HEK293 (cell line): ENCODE measurements at regions not wholly inside any gene's neighbourhood (a gene's known extent, or its start where the extent isn't known, plus 50 kb on each side); places are given as distances from the start of the nearest gene placed in this dataset.

ENCODE experiments used
- MYNN ChIP-seq: fragments of 450-650 bp; formaldehyde crosslinking; IDR thresholded peaks from 2 replicates; pipeline ENCODE4 v1.5.1; 2016; ENCODE audit warnings: missing biosample characterization, missing genetic modification characterization, borderline replicate concordance
- RBAK ChIP-seq: fragments of 450-650 bp; formaldehyde crosslinking; IDR thresholded peaks from 2 replicates; pipeline ENCODE4 v1.5.1; 2016; ENCODE audit warnings: missing biosample characterization, missing genetic modification characterization
- ZNF239 ChIP-seq: fragments of 450-650 bp; formaldehyde crosslinking; IDR thresholded peaks from 2 replicates; pipeline ENCODE4 v1.5.1; 2016; ENCODE audit warnings: missing biosample characterization, missing genetic modification characterization
- ZNF274 ChIP-seq, 2 experiments: fragments of 200-500 bp in 1 of 2; fragments of 450-650 bp in 1 of 2; sonication (Bioruptor generic) in 1 of 2; formaldehyde crosslinking in 1 of 2; IDR thresholded peaks; 2 replicates each; pipeline versions ENCODE4 v1.5.1 to v1.6.1; 2014 to 2016; ENCODE audit warnings: borderline replicate concordance in 1 of 2, inconsistent platforms in 1 of 2, low read length in 1 of 2, missing biosample characterization in 1 of 2, missing genetic modification characterization in 1 of 2
- ZNF629 ChIP-seq: fragments of 450-650 bp; formaldehyde crosslinking; IDR thresholded peaks from 2 replicates; pipeline ENCODE4 v1.5.1; 2017; ENCODE audit warnings: missing biosample characterization, missing genetic modification characterization
- ZNF670 ChIP-seq: fragments of 450-650 bp; formaldehyde crosslinking; IDR thresholded peaks from 2 replicates; pipeline ENCODE4 v1.5.1; 2016; ENCODE audit warnings: missing biosample characterization, missing genetic modification characterization, low read depth
- ZNF785 ChIP-seq: fragments of 450-650 bp; formaldehyde crosslinking; IDR thresholded peaks from 2 replicates; pipeline ENCODE4 v1.5.1; 2016; ENCODE audit warnings: missing biosample characterization, missing genetic modification characterization
- TF ChIP-seq, protein P1 (sequence below): fragments of 450-650 bp; formaldehyde crosslinking; IDR thresholded peaks from 2 replicates; pipeline ENCODE4 v1.5.1; 2016; ENCODE audit warnings: missing biosample characterization, missing genetic modification characterization

DNA sequence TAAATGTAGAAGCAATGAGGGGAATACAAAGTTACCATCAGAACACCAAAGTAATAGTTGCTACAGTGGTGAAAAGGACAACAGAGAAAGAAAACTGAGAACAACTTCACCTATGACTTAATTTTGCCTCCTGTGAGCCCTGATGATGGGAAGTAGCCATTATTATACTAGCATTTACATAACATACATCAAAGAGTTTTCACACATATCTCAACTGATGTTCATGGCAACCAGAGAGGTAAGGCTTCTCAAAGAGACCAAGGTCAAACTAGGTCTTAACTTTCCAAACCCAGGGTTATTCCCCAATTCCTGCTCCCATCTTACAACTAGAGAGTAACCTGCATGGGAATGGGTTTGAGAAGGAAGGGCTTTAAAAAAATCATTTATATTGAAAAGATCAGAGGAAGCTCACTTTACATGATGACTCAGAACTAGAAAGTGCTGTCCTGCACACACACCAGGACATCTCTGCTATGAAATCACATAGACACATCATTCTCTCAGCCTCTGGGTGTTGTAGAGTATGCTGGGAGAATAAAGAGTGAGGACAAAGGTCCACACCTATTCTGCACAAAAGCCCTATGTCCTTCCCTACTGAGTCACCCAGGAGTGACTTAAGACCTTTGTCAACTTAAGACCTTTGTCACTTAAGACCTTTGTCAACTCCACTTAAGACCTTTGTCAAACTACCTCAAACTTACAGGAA, 179.7 kb downstream of the TNFSF18 start:
- TF ChIP-seq, protein P1, sequence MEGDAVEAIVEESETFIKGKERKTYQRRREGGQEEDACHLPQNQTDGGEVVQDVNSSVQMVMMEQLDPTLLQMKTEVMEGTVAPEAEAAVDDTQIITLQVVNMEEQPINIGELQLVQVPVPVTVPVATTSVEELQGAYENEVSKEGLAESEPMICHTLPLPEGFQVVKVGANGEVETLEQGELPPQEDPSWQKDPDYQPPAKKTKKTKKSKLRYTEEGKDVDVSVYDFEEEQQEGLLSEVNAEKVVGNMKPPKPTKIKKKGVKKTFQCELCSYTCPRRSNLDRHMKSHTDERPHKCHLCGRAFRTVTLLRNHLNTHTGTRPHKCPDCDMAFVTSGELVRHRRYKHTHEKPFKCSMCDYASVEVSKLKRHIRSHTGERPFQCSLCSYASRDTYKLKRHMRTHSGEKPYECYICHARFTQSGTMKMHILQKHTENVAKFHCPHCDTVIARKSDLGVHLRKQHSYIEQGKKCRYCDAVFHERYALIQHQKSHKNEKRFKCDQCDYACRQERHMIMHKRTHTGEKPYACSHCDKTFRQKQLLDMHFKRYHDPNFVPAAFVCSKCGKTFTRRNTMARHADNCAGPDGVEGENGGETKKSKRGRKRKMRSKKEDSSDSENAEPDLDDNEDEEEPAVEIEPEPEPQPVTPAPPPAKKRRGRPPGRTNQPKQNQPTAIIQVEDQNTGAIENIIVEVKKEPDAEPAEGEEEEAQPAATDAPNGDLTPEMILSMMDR (tag by site-specific recombination) = no peak
- TF ChIP-seq ZNF629 (tag by site-specific recombination) = no peak
- no peak for TF ChIP-seq ZNF785 (tag by site-specific recombination)
- TF ChIP-seq ZNF274 (IDR thresholded peaks at IDR 0.05; ENCODE audit: low read length) = no peak
- no peak for TF ChIP-seq ZNF274 (tag by site-specific recombination; IDR thresholded peaks at IDR 0.05; ENCODE audit: borderline replicate concordance)
- TF ChIP-seq MYNN = no peak
- TF ChIP-seq RBAK (tag by site-specific recombination) = no peak
- TF ChIP-seq ZNF239 (tag by site-specific recombination) = no peak
- TF ChIP-seq ZNF670 (tag by site-specific recombination) = no peak
